ENCODE measurements at regions not wholly inside any gene's neighbourhood (a gene's known extent, or its start where the extent isn't known, plus 50 kb on each side); places are given as distances from the start of the nearest gene placed in this dataset.

DNA sequence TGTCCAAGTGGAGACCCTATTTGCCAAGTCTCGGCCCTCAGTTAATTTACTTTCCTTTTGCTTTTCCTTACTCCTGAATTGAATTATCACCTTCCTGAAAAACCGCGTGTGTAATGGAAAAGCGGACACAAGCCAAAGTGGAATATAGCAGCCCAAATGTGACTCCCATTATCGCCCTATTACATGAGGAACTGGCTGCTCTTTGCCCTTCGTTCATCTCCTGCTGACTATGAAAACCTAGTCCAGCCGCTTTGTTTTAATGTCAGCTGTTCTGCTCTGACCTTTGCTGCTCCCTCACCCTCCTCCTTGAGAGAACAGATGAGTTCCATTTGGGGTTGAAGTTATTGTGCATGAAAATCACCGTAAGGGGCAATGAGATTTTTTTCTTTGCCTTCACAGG is 632.7 kb upstream of the SUCLG2 start:
- no peak for TF ChIP-seq POLR2AphosphoS5 (IDR thresholded peaks at IDR 0.05; ENCODE audit: insufficient read depth, low read depth, low read length)
- TF ChIP-seq POLR2A (IDR thresholded peaks at IDR 0.05; ENCODE audit: low read depth, low read length), result no peak
- TF ChIP-seq, protein P1, sequence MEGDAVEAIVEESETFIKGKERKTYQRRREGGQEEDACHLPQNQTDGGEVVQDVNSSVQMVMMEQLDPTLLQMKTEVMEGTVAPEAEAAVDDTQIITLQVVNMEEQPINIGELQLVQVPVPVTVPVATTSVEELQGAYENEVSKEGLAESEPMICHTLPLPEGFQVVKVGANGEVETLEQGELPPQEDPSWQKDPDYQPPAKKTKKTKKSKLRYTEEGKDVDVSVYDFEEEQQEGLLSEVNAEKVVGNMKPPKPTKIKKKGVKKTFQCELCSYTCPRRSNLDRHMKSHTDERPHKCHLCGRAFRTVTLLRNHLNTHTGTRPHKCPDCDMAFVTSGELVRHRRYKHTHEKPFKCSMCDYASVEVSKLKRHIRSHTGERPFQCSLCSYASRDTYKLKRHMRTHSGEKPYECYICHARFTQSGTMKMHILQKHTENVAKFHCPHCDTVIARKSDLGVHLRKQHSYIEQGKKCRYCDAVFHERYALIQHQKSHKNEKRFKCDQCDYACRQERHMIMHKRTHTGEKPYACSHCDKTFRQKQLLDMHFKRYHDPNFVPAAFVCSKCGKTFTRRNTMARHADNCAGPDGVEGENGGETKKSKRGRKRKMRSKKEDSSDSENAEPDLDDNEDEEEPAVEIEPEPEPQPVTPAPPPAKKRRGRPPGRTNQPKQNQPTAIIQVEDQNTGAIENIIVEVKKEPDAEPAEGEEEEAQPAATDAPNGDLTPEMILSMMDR (IDR thresholded peaks at IDR 0.05; ENCODE audit: extremely low read depth in 1 of 2, insufficient read depth in 1 of 2, low read depth in 1 of 2, low read length in 2 of 2), result no peak
- TF ChIP-seq JUN (IDR thresholded peaks at IDR 0.05; ENCODE audit: borderline replicate concordance, insufficient read depth, insufficient read length, low read depth), result no peak
- TF ChIP-seq EZH2 (IDR thresholded peaks at IDR 0.05; ENCODE audit: borderline replicate concordance, low read depth, low read length, severe bottlenecking), result no peak

Data from endothelial cell of umbilical vein (primary cell).